Naive thymus-derived CD4-positive, alpha-beta T cell (primary cell): ENCODE measurements at regions not wholly inside any gene's neighbourhood (a gene's known extent, or its start where the extent isn't known, plus 50 kb on each side); places are given as distances from the start of the nearest gene placed in this dataset.
A peak's percentile ranks its signal among the peaks of the same experiment; 100 is the strongest.
"Not testable (repeated sequence)": the region's sequence is repeated elsewhere in the genome, so short reads cannot be mapped to it uniquely, and the experiment has no call there.

Experiments used
- ATAC-seq: fragments of 150-1000 bp; cut with Tn5 transposase; 2 replicates; pipeline ENCODE4 v1.10.0; 2021; ENCODE audit warnings: mild to moderate bottlenecking, moderate library complexity
- CTCF ChIA-PET: fragments of 350-600 bp; sonication (Branson Sonifier 250); formaldehyde crosslinking; loops from one replicate; lab custom pipeline; 2021; ENCODE audit warnings: antibody characterized with exemption; lab: Charles Lee
- POLR2A ChIA-PET: fragments of 350-600 bp; sonication (Branson Sonifier 250); formaldehyde crosslinking; loops from one replicate; lab custom pipeline; 2021; ENCODE audit warnings: antibody characterized with exemption, inconsistent platforms; lab: Charles Lee
- DNase-seq, 9 donors: peaks; one replicate each; pipeline versions ENCODE4 v3.0.0 to v3.0.0-alpha.2; 2020 to 2022; ENCODE audit warnings: mixed read lengths in 1 of 9
- H3K27ac ChIP-seq: one replicate; pipeline ENCODE4 v1.7.0; 2013; ENCODE audit warnings: mild to moderate bottlenecking, low read depth, low read length, moderate library complexity
- H3K27me3 ChIP-seq, 2 donors: one replicate each; pipeline ENCODE4 v1.7.0; 2013; ENCODE audit warnings: low read length in 2 of 2, mild to moderate bottlenecking in 2 of 2, moderate library complexity in 2 of 2; ENCODE audit not compliant: control insufficient read depth in 2 of 2, insufficient read depth in 2 of 2
- H3K36me3 ChIP-seq, 3 experiments: 1 replicate in 2 of 3; 2 replicates in 1 of 3; pipeline ENCODE4 v1.7.0; 2013; ENCODE audit warnings: low read length in 3 of 3, mild to moderate bottlenecking in 3 of 3, moderate library complexity in 1 of 3; ENCODE audit not compliant: insufficient read depth in 3 of 3, control insufficient read depth in 2 of 3
- H3K4me1 ChIP-seq, 2 donors: one replicate each; pipeline ENCODE4 v1.7.0; 2013; ENCODE audit warnings: low read length in 2 of 2, mild to moderate bottlenecking in 2 of 2, moderate library complexity in 1 of 2; ENCODE audit not compliant: control insufficient read depth in 2 of 2, insufficient read depth in 2 of 2
- H3K4me3 ChIP-seq: 2 replicates; pipeline ENCODE4 v1.7.0; 2013; ENCODE audit warnings: mild to moderate bottlenecking, low read length
- H3K9me3 ChIP-seq, 3 experiments: 1 replicate in 2 of 3; 2 replicates in 1 of 3; pipeline ENCODE4 v1.7.0; 2013; ENCODE audit warnings: low read length in 3 of 3; ENCODE audit not compliant: control insufficient read depth in 2 of 3
- H3K27ac Mint-ChIP-seq, 9 donors: one replicate each; pipeline ENCODE4 v1.8.0; 2020 to 2022; ENCODE audit warnings: mixed read lengths in 9 of 9, mild to moderate bottlenecking in 8 of 9, moderate library complexity in 5 of 9, inconsistent platforms in 2 of 9
- H3K27me3 Mint-ChIP-seq, 5 donors: one replicate each; pipeline ENCODE4 v1.8.0; 2021 to 2022; ENCODE audit warnings: mixed read lengths in 5 of 5, mild to moderate bottlenecking in 1 of 5
- H3K36me3 Mint-ChIP-seq, 5 donors: one replicate each; pipeline ENCODE4 v1.8.0; 2020 to 2022; ENCODE audit warnings: mixed read lengths in 5 of 5, mild to moderate bottlenecking in 3 of 5, inconsistent platforms in 1 of 5
- H3K4me1 Mint-ChIP-seq, 7 donors: one replicate each; pipeline ENCODE4 v1.8.0; 2020 to 2022; ENCODE audit warnings: mixed read lengths in 7 of 7, mild to moderate bottlenecking in 3 of 7, inconsistent platforms in 1 of 7
- H3K4me3 Mint-ChIP-seq, 10 donors: one replicate each; pipeline ENCODE4 v1.8.0; 2020 to 2022; ENCODE audit warnings: mild to moderate bottlenecking in 10 of 10, mixed read lengths in 10 of 10, moderate library complexity in 6 of 10, inconsistent platforms in 2 of 10
- H3K9me3 Mint-ChIP-seq, 11 donors: one replicate each; pipeline ENCODE4 v1.8.0; 2020 to 2022; ENCODE audit warnings: mixed read lengths in 11 of 11, mild to moderate bottlenecking in 4 of 11, inconsistent platforms in 1 of 11, moderate library complexity in 1 of 11
- intact Hi-C, 2 donors: fragments of 100-400 bp; cut with micrococcal nuclease; formaldehyde crosslinking; loops; one replicate each; pipeline ENCODE4 v1.15.1; 2023

- H3K27ac Mint-ChIP-seq, result no peak overlapping the region
- ATAC-seq (no peak), DNase-seq (no peak)
- Histone ChIP-seq H3K9me3 (no peaks in the 10 kb centered on the region), H3K4me3 (no peak overlapping the region), H3K27me3 (no peaks in the 10 kb centered on the region), H3K4me1 (no peaks in the 10 kb centered on the region), H3K27ac (no peak overlapping the region), H3K36me3 (no peaks in the 10 kb centered on the region)
- H3K9me3 Mint-ChIP-seq, result peaks cover 0 to 9% (median 2%) of the 10 kb centered on the region in 11 donors
- H3K36me3 Mint-ChIP-seq, result peaks cover 0 to 1% (median 0%) of the 10 kb centered on the region in 5 donors
- peaks cover 0 to 7% (median 0%) of the 10 kb centered on the region in 7 donors for H3K4me1 Mint-ChIP-seq
- peaks cover 2 to 41% (median 26%) of the 10 kb centered on the region in 5 donors for H3K27me3 Mint-ChIP-seq
- intact Hi-C loops, result no loop called here
- POLR2A ChIA-PET, result no interaction called here
- CTCF ChIA-PET, result no interaction called here
- no peak overlapping the region for H3K4me3 Mint-ChIP-seq
These were observed 83.3 kb upstream of the PDZD8 start for GRCh38 chr10:117458571-117458970.

- CTCF ChIA-PET, result interaction anchor here (0.6 kb wide), 1 partner anchor 291 kb away, joined by 3 read pairs; no protein-coding TSS in a partner anchor
These were observed 82.7 kb upstream of the PDZD8 start for GRCh38 chr10:117457932-117458331.

DNA sequence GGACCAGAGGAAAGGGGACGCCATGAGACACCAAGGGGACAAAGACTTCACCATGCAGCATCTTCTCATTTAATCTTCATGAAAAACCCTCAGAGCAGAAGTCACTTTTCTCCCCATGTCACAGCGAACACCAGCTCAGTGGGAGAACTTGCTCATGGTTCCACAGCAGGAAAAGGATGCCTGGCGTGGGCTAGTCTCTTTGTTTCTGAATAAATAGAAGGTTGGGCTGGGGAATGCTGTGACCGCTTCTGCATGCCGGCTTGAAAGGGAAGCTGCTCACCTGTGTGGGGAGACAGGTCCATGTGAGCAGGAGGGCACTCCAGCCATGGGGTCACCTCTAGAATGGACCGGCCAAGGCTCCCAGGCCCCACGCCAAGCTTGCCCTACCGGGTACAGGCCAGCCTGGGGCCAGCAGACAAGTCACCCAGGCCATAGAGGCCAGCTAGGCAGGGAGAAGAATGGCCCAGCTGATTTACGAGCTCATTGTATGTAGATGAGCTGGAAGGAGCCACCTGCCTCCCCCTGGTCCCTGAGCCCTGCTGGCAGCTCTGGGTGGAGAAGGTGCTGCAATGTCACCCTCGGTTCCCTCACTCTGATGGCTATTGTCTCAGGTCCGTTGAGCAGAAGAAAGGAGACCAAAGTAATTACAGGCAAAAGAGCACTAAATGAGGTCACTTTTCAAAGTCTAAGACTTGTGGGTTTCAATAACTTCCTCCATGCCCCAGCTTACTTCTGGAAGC lies 82.0 kb upstream of the PDZD8 start:
- DNase-seq, result no peak
- Mint-ChIP-seq H3K27ac (no peak overlapping the region), H3K27me3 (peaks cover 2 to 41% (median 30%) of the 10 kb centered on the region in 5 donors), H3K9me3 (peaks cover 0 to 20% (median 10%) of the 10 kb centered on the region in 11 donors), H3K4me1 (peaks cover 0 to 6% (median 0%) of the 10 kb centered on the region in 7 donors), H3K4me3 (no peak overlapping the region), H3K36me3 (peaks cover 0 to 10% (median 4%) of the 10 kb centered on the region in 5 donors)
- peak; percentile 22 for ATAC-seq
- ChIA-PET POLR2A (no interaction called here), CTCF (interaction anchor here (0.6 to 0.7 kb wide), 2 partner anchors 12 to 290 kb away, joined by 3 read pairs; no protein-coding TSS in a partner anchor)
- no peak overlapping the region for H3K27ac ChIP-seq
- no peaks in the 10 kb centered on the region for H3K4me1 ChIP-seq
- no peaks in the 10 kb centered on the region for H3K36me3 ChIP-seq
- H3K4me3 ChIP-seq, result no peak overlapping the region
- H3K9me3 ChIP-seq, result no peaks in the 10 kb centered on the region
- intact Hi-C loops, result no loop called here
- no peaks in the 10 kb centered on the region for H3K27me3 ChIP-seq

More at GRCh38 chr10:117457932-117458331, 82.7 kb upstream of the PDZD8 start:
- Histone ChIP-seq H3K36me3 (no peaks in the 10 kb centered on the region), H3K4me1 (no peaks in the 10 kb centered on the region), H3K9me3 (no peaks in the 10 kb centered on the region), H3K27ac (no peak overlapping the region), H3K4me3 (no peak overlapping the region), H3K27me3 (no peaks in the 10 kb centered on the region)
- Mint-ChIP-seq H3K27ac (no peak overlapping the region), H3K27me3 (peaks cover 2 to 41% (median 30%) of the 10 kb centered on the region in 5 donors), H3K4me1 (peaks cover 0 to 7% (median 0%) of the 10 kb centered on the region in 7 donors), H3K36me3 (peaks cover 0 to 8% (median 0%) of the 10 kb centered on the region in 5 donors), H3K4me3 (no peak overlapping the region), H3K9me3 (peaks cover 0 to 15% (median 6%) of the 10 kb centered on the region in 11 donors)
- POLR2A ChIA-PET, result no interaction called here
- no peak for DNase-seq
- no peak for ATAC-seq
- intact Hi-C loops, result no loop called here

DNA sequence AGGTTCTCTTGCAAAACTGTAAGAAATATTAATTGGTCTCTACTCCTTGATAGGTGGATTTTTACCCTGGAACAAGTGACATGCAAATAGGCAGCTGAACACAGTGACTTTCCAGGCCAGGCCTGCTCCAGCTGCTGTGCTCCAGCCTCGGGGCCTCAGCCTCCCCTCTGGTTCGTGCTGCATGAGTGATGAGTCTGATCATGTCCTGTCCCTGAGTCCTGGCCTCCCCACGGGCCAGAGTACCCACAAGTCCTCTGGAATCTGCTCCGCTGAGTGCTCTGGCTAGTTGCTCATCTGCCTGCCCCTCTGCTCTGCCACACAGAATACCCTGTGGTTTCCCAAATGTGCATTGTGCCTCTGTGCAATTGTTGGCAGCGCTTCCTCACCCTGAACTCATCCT lies 80.1 kb upstream of the PDZD8 start:
- H3K4me3 ChIP-seq, result no peak overlapping the region
- no peaks in the 10 kb centered on the region for H3K9me3 ChIP-seq
- ChIA-PET CTCF (no interaction called here), POLR2A (no interaction called here)
- ATAC-seq (no peak), DNase-seq (no peak)
- Mint-ChIP-seq H3K27ac (no peak overlapping the region), H3K9me3 (peaks cover 0 to 20% (median 10%) of the 10 kb centered on the region in 11 donors), H3K4me1 (peaks cover 0 to 4% (median 0%) of the 10 kb centered on the region in 7 donors), H3K4me3 (no peak overlapping the region), H3K27me3 (peaks cover 2 to 42% (median 38%) of the 10 kb centered on the region in 5 donors), H3K36me3 (peaks cover 0 to 11% (median 8%) of the 10 kb centered on the region in 5 donors)
- no peak overlapping the region for H3K27ac ChIP-seq
- H3K27me3 ChIP-seq, result no peaks in the 10 kb centered on the region
- H3K4me1 ChIP-seq, result no peaks in the 10 kb centered on the region
- no peaks in the 10 kb centered on the region for H3K36me3 ChIP-seq
- intact Hi-C loops, result no loop called here

DNA sequence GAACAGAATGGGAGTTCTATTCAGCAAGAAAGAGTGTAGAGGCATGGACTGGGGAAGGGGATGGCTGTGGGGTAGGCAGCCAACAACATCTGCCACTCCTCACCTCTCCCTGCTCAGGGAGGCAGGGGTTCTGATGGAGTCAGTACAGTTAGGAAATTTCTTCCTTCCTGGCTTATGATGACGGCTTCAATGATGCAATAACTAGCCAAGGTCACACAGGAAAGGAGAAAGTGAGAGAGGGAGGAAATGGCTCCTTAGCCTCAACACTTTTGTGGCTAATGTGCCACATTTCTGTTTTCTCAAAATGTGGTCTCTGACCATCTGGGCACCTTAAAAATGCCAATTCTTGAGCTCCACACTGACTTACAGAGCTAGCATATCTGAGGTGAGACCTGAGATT lies 79.3 kb upstream of the PDZD8 start:
- H3K27ac ChIP-seq, result no peak overlapping the region
- Mint-ChIP-seq H3K4me3 (no peak overlapping the region), H3K36me3 (peaks cover 0 to 11% (median 8%) of the 10 kb centered on the region in 5 donors), H3K9me3 (peaks cover 4 to 26% (median 10%) of the 10 kb centered on the region in 11 donors), H3K27me3 (peaks cover 2 to 42% (median 39%) of the 10 kb centered on the region in 5 donors), H3K4me1 (peaks cover 0 to 4% (median 0%) of the 10 kb centered on the region in 7 donors), H3K27ac (no peak overlapping the region)
- H3K4me1 ChIP-seq, result no peaks in the 10 kb centered on the region
- H3K9me3 ChIP-seq, result no peaks in the 10 kb centered on the region
- intact Hi-C loops, result no loop called here
- ATAC-seq (no peak), DNase-seq (no peak)
- H3K4me3 ChIP-seq, result no peak overlapping the region
- no peaks in the 10 kb centered on the region for H3K27me3 ChIP-seq
- ChIA-PET POLR2A (no interaction called here), CTCF (no interaction called here)
- H3K36me3 ChIP-seq, result no peaks in the 10 kb centered on the region

- H3K4me1 Mint-ChIP-seq, H3K9me3 ChIP-seq, POLR2A ChIA-PET, ATAC-seq, H3K27me3 ChIP-seq, DNase-seq, H3K36me3 ChIP-seq, H3K27ac Mint-ChIP-seq, intact Hi-C loops, H3K27ac ChIP-seq, H3K4me3 ChIP-seq, H3K4me3 Mint-ChIP-seq, H3K4me1 ChIP-seq: not testable (repeated sequence)
- Mint-ChIP-seq H3K9me3 (peaks cover 4 to 31% (median 10%) of the 10 kb centered on the region in 11 donors), H3K27me3 (peaks cover 2 to 38% (median 34%) of the 10 kb centered on the region in 5 donors), H3K36me3 (peaks cover 0 to 11% (median 8%) of the 10 kb centered on the region in 5 donors)
- CTCF ChIA-PET, result interaction anchor here (1.0 kb wide), 1 partner anchor 9 kb away, joined by 3 read pairs; no protein-coding TSS in a partner anchor
These were observed 78.2 kb upstream of the PDZD8 start for GRCh38 chr10:117453484-117453883.
